ENCODE measurements at regions not wholly inside any gene's neighbourhood (a gene's known extent, or its start where the extent isn't known, plus 50 kb on each side); places are given as distances from the start of the nearest gene placed in this dataset.

- TF ChIP-seq CTCF (IDR thresholded peaks at IDR 0.05) (no peak), POLR2A (IDR thresholded peaks at IDR 0.05) (no peak)
Measured at GRCh38 chr4:10821826-10822225, 137.3 kb upstream of the CLNK start.

GRCh38 chr4:10816571-10816970 lies 132.0 kb upstream of the CLNK start:
- Histone ChIP-seq H3K9me3 (replicated peaks in 1 of 3) (no peaks in the 10 kb centered on the region), H3K4me1 (replicated peaks in 1 of 2) (no peaks in the 10 kb centered on the region), H3K4me3 (no peak overlapping the region), H3K27ac (no peak overlapping the region), H3K27me3 (no peaks in the 10 kb centered on the region), H3K36me3 (replicated peaks in 1 of 2) (no peaks in the 10 kb centered on the region)
- TF ChIP-seq CTCF (IDR thresholded peaks at IDR 0.05) (no peak), POLR2A (IDR thresholded peaks at IDR 0.05) (no peak)
- WGBS, 4 donors = 87 to 95% (median 91%) methylated on average over 8 of the region's 8 CpGs
- no peak for DNase-seq
- intact Hi-C loops (cut with DNase I) = no loop called here

More at GRCh38 chr4:10821826-10822225, 137.3 kb upstream of the CLNK start:
- no peak for DNase-seq
- no peak overlapping the region for H3K27ac ChIP-seq
- 82 to 87% (median 85%) methylated on average over 3 of the region's 3 CpGs for WGBS, 4 donors
- no peaks in the 10 kb centered on the region for H3K36me3 ChIP-seq (replicated peaks in 1 of 2)
- H3K9me3 ChIP-seq (replicated peaks in 1 of 3) = no peaks in the 10 kb centered on the region
- intact Hi-C loops (cut with DNase I) = no loop called here
- H3K4me1 ChIP-seq (replicated peaks in 1 of 2) = no peaks in the 10 kb centered on the region
- no peak overlapping the region for H3K4me3 ChIP-seq
- no peaks in the 10 kb centered on the region for H3K27me3 ChIP-seq

DNA sequence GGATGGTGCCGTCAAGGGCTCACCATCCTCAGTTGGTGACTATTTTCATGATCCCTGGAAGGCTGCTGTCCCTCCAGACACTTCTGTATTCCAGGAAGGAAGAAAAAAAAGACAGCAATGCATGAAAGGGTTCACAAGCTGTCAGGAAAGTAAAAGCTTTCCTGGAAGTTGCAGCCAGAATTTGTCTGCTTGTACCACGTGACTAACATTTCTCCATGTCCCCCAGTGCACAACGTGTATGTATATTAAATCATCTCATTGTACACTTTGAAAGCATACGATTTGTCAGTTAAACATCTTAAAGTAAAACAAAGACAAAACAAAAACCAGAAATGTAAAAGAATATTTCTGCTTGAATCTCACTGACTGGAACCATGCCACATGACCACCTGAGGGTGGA lies 127.4 kb upstream of the CLNK start:
- Histone ChIP-seq H3K4me3 (no peak overlapping the region), H3K27ac (no peak overlapping the region), H3K4me1 (replicated peaks in 1 of 2) (no peaks in the 10 kb centered on the region), H3K9me3 (replicated peaks in 1 of 3) (no peaks in the 10 kb centered on the region), H3K36me3 (replicated peaks in 1 of 2) (no peaks in the 10 kb centered on the region), H3K27me3 (no peaks in the 10 kb centered on the region)
- no peak for DNase-seq
- intact Hi-C loops (cut with DNase I) = no loop called here
- 47 to 54% (median 52%) methylated on average over 4 of the region's 4 CpGs for WGBS, 4 donors
- TF ChIP-seq POLR2A (IDR thresholded peaks at IDR 0.05) = no peak
- no peak for TF ChIP-seq CTCF (IDR thresholded peaks at IDR 0.05)

DNA sequence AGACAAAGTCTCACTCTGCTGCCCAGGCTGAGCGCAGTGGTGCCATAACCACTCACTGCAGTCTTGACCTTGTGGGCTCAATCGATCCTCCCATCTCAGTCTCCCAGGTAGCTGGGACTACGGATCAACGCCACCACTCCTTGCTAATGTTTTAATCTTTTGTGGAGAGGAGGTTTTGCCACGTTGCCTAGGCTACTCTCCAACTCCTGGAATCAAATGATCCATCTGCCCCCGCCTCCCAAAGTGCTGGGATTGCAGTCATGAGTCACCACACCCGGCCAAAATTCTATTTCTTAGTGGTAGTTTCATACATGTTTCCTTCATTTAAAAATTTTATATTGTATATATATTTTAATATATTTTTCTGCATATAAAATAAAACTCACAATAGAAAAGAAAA lies 125.8 kb upstream of the CLNK start:
- no peak overlapping the region for H3K4me3 ChIP-seq
- no peaks in the 10 kb centered on the region for H3K9me3 ChIP-seq (replicated peaks in 1 of 3)
- WGBS, 4 donors = 83 to 90% (median 89%) methylated on average over 7 of the region's 7 CpGs
- intact Hi-C loops (cut with DNase I) = no loop called here
- H3K4me1 ChIP-seq (replicated peaks in 1 of 2) = no peaks in the 10 kb centered on the region
- no peaks in the 10 kb centered on the region for H3K27me3 ChIP-seq
- DNase-seq = no peak
- no peak overlapping the region for H3K27ac ChIP-seq
- H3K36me3 ChIP-seq (replicated peaks in 1 of 2) = no peaks in the 10 kb centered on the region
- TF ChIP-seq POLR2A (IDR thresholded peaks at IDR 0.05) = no peak
- no peak for TF ChIP-seq CTCF (IDR thresholded peaks at IDR 0.05)

Measured in adrenal gland (tissue), 9 donors.